Right atrium auricular region (tissue), 2 donors: ENCODE measurements at regions not wholly inside any gene's neighbourhood (a gene's known extent, or its start where the extent isn't known, plus 50 kb on each side); places are given as distances from the start of the nearest gene placed in this dataset.

ENCODE experiments used
- DNase-seq: peaks from one replicate; pipeline ENCODE4 v3.0.0-alpha.2; 2019; ENCODE audit warnings: low spot score
- H3K27ac ChIP-seq, 2 donors: fragments of 200-600 bp; sonication (generic); 1 replicate in 1 of 2; 2 replicates in 1 of 2; pipeline ENCODE4 v1.5.1; 2016 to 2019
- H3K27me3 ChIP-seq, 2 donors: fragments of 200-600 bp; sonication (generic); one replicate each; pipeline versions ENCODE4 v1.5.1 to v1.6.0; 2017 to 2019
- H3K36me3 ChIP-seq: fragments of 200-600 bp; sonication (generic); one replicate; pipeline ENCODE4 v1.5.1; 2016
- H3K4me1 ChIP-seq, 2 donors: fragments of 200-600 bp; sonication (generic); one replicate each; pipeline versions ENCODE4 v1.5.1 to v1.6.0; 2017 to 2019
- H3K4me3 ChIP-seq, 2 donors: fragments of 200-600 bp; sonication (generic); 1 replicate in 1 of 2; 2 replicates in 1 of 2; pipeline ENCODE4 v1.5.1; 2017 to 2019; ENCODE audit warnings: mild to moderate bottlenecking in 1 of 2, moderate library complexity in 1 of 2
- H3K9me3 ChIP-seq, 2 donors: fragments of 200-600 bp; sonication (generic); one replicate each; pipeline ENCODE4 v1.5.1; 2019
- TF ChIP-seq, protein P1 (sequence below), 2 donors: fragments of 200-600 bp; sonication (generic); IDR thresholded peaks; one replicate each; pipeline ENCODE4 v1.5.1; 2019; ENCODE audit warnings: antibody characterized with exemption in 2 of 2

GRCh38 chr6:27838945-27839625, 73.1 kb downstream of the OR2B2 start:
- TF ChIP-seq, protein P1, sequence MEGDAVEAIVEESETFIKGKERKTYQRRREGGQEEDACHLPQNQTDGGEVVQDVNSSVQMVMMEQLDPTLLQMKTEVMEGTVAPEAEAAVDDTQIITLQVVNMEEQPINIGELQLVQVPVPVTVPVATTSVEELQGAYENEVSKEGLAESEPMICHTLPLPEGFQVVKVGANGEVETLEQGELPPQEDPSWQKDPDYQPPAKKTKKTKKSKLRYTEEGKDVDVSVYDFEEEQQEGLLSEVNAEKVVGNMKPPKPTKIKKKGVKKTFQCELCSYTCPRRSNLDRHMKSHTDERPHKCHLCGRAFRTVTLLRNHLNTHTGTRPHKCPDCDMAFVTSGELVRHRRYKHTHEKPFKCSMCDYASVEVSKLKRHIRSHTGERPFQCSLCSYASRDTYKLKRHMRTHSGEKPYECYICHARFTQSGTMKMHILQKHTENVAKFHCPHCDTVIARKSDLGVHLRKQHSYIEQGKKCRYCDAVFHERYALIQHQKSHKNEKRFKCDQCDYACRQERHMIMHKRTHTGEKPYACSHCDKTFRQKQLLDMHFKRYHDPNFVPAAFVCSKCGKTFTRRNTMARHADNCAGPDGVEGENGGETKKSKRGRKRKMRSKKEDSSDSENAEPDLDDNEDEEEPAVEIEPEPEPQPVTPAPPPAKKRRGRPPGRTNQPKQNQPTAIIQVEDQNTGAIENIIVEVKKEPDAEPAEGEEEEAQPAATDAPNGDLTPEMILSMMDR (IDR thresholded peaks at IDR 0.05), result no peak
- DNase-seq, result no peak

GRCh38 chr6:27838058-27838944, 73.9 kb downstream of the OR2B2 start:
- Histone ChIP-seq H3K27ac (peak overlapping the region; percentile 94 to 98), H3K4me3 (peak overlapping the region; percentile 72 to 84), H3K27me3 (no peaks in the 10 kb centered on the region), H3K4me1 (peaks cover 0 to 20% of the 10 kb centered on the region in 2 donors), H3K36me3 (no peaks in the 10 kb centered on the region), H3K9me3 (no peaks in the 10 kb centered on the region)
- TF ChIP-seq, protein P1 (IDR thresholded peaks at IDR 0.05), result no peak
- DNase-seq, result peak; percentile 85

More at GRCh38 chr6:27838945-27839625, 73.1 kb downstream of the OR2B2 start:
- H3K36me3 ChIP-seq, result no peaks in the 10 kb centered on the region
- H3K27me3 ChIP-seq, result no peaks in the 10 kb centered on the region
- H3K4me1 ChIP-seq, result peaks cover 0 to 20% of the 10 kb centered on the region in 2 donors
- H3K27ac ChIP-seq, result peak overlapping the region; percentile 94 to 98
- no peaks in the 10 kb centered on the region for H3K9me3 ChIP-seq
- H3K4me3 ChIP-seq, result peak overlapping the region; percentile 72 to 84

DNA sequence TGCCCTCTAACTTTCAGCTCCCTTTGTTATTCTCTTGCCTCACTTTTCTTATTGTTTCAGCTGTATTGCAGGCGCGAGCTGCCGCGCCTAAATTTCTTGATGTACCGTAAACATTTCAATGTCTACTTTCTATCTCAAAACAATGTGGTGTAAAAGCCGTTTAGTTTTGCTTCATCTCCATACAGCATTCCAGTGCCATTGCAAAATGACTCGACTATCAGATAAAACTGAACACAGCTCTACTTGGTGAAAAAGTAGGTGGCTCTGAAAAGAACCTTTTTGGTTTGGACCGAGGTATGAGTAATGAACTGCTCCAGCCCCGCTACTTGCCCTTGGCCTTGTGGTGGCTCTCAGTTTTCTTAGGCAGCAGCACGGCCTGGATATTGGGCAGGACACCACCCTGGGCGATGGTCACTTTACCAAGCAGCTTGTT, 74.6 kb downstream of the OR2B2 start:
- TF ChIP-seq, protein P1 (IDR thresholded peaks at IDR 0.05), result no peak
- no peaks in the 10 kb centered on the region for H3K9me3 ChIP-seq
- H3K36me3 ChIP-seq, result no peaks in the 10 kb centered on the region
- H3K4me3 ChIP-seq, result peak overlapping the region; percentile 72 to 84
- H3K27me3 ChIP-seq, result no peaks in the 10 kb centered on the region
- H3K4me1 ChIP-seq, result peaks cover 0 to 20% of the 10 kb centered on the region in 2 donors
- H3K27ac ChIP-seq, result peak overlapping the region; percentile 94 to 98
- no peak for DNase-seq

DNA sequence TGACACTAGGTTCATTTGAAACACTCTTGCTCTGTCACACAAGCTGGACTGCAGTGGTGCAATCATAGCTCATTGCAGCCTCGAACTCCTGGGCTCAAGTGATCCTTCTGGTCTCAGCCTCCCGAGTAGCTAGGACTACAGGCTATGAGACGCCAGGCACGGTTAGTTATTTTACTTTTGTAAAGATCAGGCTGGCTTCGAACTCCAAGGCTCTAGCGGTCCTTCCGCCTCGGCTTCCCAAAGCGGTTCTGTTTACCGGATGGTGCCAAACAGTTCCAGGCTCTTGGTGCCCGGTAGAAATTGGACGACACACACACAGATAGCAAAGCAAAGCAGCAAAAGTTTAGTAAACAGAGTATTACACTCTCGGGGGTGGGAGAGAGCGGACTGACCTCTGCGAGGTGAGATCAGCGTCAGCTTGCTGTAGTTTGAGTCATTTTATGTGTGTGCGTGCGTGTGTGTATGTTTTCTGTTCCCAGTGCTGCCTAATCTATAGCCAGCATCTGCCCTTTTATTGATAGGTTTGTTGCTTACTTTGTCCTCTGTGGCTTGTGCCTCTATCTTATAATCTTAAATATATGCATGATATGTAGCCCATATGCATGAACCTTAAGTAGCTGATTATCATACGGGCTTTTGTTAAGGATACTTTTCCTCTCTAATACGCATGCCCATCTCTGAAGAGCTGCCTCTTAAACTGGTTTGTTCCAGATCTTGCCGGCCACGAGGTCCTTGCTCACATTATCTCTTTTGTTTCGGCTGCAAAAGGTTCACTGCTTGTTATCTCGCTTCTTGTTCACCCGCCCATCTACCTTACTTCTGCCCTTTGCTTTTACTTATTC, 75.2 kb downstream of the OR2B2 start:
- H3K27me3 ChIP-seq, result no peaks in the 10 kb centered on the region
- DNase-seq, result peak; percentile 61

More for the DNA sequence above, 75.2 kb downstream of the OR2B2 start:
- no peaks in the 10 kb centered on the region for H3K9me3 ChIP-seq
- peak overlapping the region; percentile 72 to 84 for H3K4me3 ChIP-seq
- H3K36me3 ChIP-seq, result no peaks in the 10 kb centered on the region
- H3K27ac ChIP-seq, result peak overlapping the region; percentile 94 to 98
- TF ChIP-seq, protein P1 (IDR thresholded peaks at IDR 0.05), result no peak
- peaks cover 0 to 20% of the 10 kb centered on the region in 2 donors for H3K4me1 ChIP-seq
